HG02938 (cell line): ENCODE measurements at regions not wholly inside any gene's neighbourhood (a gene's known extent, or its start where the extent isn't known, plus 50 kb on each side); places are given as distances from the start of the nearest gene placed in this dataset.

Source experiments
- ATAC-seq: cut with Tn5 transposase; IDR thresholded peaks from one replicate; pipeline ENCODE4 v1.9.1; 2021; ENCODE audit warnings: mild to moderate bottlenecking, moderate library complexity; ENCODE audit not compliant: unreplicated experiment

- ATAC-seq, result no peak
These were observed 155.1 kb upstream of the WSCD2 start for GRCh38 chr12:107973950-107974349.

GRCh38 chr12:107976331-107976730 lies 152.8 kb upstream of the WSCD2 start:
- ATAC-seq, result no peak

- no peak for ATAC-seq
These were observed 150.9 kb upstream of the WSCD2 start for GRCh38 chr12:107978201-107978600.

DNA sequence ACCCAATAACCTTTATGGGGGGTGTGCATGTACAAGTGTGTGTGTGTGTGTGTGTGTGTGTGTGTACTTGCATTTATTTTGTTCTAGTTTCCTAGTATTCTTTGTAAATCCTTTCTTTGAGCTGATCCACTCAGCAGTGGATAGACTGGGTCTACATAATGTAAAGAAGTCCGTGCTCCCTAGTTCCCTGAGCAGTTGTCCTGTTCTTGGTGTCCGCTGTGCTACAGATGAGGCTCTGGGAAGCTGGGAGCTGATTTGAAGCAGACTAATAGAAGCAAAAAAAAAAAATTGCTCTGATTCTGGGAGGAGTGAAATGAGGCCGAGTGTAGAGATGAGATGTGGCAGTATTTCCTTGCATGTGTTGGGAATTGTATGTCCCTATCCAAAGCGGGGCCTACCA lies 150.4 kb upstream of the WSCD2 start:
- no peak for ATAC-seq

DNA sequence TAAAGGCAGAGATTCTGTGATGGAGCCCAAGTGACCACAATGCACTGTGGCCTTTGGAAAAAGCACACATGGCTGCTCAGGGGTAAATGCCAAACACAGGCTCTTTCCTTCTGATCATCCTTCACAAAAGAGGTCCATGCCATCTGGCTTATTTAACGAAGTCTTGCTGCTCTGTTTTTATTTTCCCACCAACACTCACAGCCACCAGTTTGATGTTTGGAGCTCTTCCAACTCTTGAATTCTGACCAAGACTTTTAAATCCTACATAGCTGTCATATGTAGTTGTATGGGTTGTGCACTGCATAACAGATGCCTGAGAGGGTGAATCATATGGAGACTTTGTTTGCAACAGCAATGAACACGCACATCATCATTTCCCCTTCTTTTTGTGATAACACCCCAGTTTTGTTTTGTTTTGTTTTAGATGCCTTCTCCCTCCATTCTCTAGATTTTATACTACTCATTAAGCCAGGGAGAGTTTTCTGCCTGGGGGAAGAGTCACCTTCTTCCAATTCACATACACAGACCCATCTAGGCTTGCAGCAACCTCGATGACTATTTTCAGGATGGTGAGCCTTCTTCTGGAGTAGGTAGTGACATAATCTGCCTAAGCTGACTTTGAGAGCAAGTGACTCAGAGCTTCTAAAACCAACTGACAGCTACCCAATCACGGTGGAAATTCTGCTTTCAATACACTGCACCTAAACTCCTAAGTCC lies 145.2 kb upstream of the WSCD2 start:
- no peak for ATAC-seq

GRCh38 chr12:107984973-107985372 lies 144.1 kb upstream of the WSCD2 start:
- ATAC-seq, result no peak

- no peak for ATAC-seq
These were observed 142.9 kb upstream of the WSCD2 start for GRCh38 chr12:107986183-107986582.

DNA sequence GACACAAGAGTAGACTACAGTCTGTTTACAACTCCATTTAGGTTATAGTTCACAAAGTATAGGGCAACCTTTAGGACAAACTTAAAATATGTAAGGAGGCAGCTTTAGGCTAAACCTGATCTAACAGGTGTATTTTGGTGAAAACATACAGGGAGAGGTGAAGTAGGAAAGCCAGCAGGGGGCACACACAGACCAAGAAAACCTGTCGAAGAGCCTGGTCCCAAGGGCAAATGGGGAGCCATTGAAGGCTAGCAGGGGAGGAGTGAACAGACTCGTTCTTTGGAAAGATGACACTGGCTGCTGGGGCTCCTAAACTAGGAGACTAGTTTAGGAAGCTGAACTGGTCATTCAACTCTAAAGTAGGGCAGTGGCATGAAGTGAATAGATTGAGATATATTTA lies 138.8 kb upstream of the WSCD2 start:
- no peak for ATAC-seq

- no peak for ATAC-seq
These were observed 137.1 kb upstream of the WSCD2 start for GRCh38 chr12:107992029-107992428.

GRCh38 chr12:107992870-107993451 lies 136.1 kb upstream of the WSCD2 start:
- ATAC-seq, result no peak

DNA sequence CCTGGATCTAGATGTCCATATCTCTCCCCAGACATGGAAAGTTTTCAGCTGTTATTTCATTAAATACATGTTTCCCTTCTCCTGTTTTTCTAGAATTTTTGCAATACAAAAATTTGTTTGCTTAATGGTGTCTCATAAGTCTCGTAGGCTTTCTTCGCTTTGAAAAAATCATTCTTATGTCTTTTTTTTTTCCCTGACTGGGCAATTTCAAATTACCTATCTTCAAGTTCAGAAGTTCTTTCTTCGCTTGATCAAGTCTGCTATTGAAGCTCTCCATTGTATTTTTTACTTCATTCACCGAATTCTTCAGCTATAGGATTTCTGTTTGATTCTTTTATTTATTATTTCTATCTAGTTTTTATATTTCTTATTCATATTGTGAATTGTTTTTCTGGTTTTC lies 130.2 kb upstream of the WSCD2 start:
- no peak for ATAC-seq

GRCh38 chr12:108000111-108000510 lies 129.0 kb upstream of the WSCD2 start:
- ATAC-seq, result no peak

DNA sequence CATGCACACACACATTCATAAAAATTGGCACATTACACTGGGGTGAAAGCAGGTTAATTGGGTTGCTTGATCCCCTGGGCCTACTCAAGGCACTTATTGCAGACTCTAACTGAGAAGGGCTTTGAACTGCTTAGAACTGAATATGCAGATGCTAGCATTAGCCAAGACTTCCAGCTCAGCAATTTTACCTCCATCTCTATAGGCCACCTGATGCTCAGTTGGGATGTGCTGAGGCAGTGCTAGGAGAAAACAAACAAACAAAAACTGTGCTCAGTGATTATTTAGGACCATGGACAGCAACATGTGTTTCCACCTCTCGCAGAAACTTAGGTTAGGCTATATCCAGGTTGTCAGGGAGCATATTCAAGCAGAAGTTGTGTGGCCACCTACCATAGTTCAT lies 124.8 kb upstream of the WSCD2 start:
- no peak for ATAC-seq

DNA sequence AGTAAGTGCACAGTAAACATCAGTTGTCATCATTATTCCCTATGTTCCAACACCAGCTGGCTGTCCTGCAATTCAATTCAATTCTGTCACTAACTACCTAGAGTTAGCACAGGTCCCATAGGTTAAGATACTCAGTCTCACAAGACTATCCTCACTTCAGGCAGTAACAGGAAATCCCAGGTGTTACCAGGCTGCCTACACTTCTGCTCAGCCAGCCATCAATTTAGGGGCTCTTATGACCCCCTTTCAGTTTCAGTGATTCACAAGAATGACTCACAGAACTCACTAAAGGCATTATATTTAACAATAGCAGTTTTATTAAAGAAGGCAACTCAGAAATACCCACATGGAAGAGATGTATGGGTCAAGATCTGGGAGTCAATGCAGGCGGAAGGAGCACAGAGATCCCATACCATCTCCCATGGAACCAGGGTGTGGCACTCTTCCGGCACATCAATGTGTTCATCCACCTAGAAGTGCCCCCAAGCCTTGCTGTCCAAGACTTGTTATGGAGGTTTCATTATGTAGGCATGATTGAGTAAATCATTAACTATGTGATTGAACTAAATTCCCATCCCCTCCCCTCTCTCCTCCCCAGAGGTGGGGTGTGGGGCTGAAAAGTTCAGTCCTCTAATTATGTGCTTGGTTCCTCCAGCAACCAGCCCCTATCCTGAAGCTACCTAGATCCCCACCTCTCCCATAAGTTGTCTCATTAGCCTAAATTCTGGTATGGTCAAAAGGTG lies 120.8 kb upstream of the WSCD2 start:
- no peak for ATAC-seq

DNA sequence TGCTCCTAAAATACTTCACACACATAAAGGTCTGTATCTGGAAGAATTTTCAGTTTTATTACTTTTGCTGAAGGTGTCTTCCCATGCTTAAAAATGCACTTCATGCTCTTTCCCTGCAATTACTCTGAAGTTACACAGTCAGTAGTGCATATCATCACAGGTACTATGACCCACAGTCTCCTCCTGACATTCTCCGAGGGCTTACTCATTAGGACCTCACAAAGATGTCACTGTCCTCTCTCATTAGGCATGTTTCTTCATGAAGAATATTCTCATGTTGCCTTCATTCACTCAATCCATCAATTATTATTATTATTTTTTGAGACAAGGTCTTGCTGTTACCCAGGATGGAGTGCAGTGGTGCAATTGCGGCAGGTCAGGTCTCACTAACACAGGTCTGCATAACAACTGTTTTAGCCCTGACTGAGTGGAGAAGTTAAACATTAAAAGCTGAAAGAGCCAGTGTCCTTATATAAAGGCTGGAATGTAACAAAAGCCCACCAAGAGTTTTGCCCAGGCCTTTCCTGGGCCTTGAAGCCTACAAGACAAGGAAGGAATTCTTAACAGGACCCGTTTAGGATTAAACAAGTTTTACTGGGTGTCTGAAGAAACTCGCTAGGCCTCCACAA lies 119.5 kb upstream of the WSCD2 start:
- no peak for ATAC-seq

- no peak for ATAC-seq
These were observed 113.0 kb upstream of the WSCD2 start for GRCh38 chr12:108016022-108016564.

DNA sequence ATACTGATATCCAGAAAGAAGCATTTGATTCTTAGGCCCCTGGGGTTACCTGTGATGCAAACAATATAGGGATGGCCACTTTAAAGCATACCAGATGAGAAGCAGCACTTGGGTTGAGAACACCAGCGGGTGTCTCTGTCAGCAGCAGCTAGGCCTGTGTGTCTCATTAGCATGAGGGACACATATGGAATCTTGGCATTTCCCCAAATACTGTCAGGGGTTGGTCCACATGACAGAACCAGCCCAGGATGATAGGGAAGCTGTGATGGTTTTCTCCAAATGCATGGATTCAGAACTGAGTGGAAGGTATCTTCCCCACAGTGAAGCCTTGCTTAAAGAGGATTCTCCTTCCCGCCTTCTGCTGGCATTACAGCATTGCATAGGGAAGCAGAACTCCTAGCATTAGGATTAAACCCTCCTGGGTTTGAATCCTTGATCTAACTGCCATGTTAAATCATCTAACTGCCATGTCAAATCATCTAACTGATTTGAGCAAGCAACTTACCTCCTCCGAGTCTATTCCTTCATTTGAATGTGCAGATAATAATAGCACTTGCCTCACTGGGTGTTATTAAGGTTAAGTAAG lies 111.5 kb upstream of the WSCD2 start:
- no peak for ATAC-seq

- ATAC-seq, result no peak
These were observed 109.2 kb upstream of the WSCD2 start for GRCh38 chr12:108019862-108020261.

DNA sequence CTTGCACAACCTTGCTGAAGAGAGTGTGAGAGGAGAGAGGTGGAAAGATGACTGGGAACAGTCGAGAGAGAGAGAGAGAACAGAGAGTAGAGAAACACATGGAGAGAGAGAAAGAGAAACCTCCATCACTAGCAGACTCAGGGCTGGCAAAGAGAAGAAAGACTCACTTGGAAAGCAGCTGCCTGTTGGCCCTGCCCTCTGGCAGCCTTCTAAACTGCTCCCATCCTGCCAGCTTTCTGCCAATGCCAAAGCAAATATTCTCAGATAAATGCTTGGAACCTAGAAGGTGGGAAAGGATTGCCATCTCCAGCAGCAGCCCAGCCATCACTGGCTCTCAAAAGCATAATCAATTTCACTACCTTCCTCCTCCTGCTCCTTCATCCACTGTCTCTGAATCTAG lies 107.9 kb upstream of the WSCD2 start:
- ATAC-seq, result no peak

DNA sequence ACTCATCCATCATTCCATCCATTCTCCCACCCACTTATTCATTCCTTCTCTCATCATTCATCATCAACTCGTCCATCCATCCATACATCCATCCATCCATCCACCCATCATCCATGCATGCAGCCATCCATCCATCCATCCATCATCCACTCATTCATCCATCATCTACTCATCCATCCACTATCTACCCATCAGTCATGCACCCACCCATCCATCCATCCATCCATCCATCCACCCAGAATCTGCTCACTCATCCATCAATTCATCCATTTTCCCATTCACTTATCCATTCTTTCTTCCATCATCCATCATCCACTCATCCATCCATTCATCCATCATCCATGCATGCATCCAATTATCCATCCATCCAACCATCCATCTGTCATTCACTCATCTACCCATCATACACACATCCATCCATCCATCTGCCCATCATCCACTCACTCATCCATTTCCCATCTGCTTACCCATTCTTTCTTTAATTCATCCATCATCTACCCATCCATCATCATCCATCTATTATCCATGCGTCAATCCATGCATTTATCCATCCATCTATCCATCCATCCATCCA lies 107.1 kb upstream of the WSCD2 start:
- ATAC-seq, result no peak
